GM04504 (cell line): ENCODE measurements at regions not wholly inside any gene's neighbourhood (a gene's known extent, or its start where the extent isn't known, plus 50 kb on each side); places are given as distances from the start of the nearest gene placed in this dataset.
"Not testable (repeated sequence)": the region's sequence is repeated elsewhere in the genome, so short reads cannot be mapped to it uniquely, and the experiment has no call there.

Source experiments
- DNase-seq: peaks from one replicate; pipeline ENCODE4 v3.0.0-alpha.2; 2012; ENCODE audit warnings: low read depth

GRCh38 chr7:19533266-19533665 is 175.6 kb downstream of the POLR1F start:
- DNase-seq, result no peak

DNA sequence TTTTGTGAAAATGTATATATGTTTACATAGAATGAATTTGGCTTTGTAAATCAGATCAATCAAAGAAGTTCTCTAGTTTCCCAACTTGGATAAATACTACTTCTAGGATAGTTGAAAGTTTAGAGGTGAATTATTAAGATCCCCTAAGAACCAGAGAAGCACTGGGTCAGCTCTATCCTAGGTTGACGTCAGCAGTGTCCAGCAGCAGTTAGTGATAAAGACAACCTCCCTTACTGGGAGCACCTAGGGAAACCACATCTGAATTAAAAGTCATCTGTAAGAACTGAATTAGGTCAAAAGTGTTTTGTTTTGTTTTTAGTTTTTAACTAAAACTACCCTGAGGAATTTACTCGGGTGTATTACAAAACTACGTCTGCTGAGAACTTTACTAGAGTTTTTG is 178.0 kb downstream of the POLR1F start:
- DNase-seq, result no peak

- no peak for DNase-seq
These were observed 178.6 kb downstream of the POLR1F start for GRCh38 chr7:19530261-19530660.

GRCh38 chr7:19526639-19527038 is 182.2 kb downstream of the POLR1F start:
- DNase-seq, result no peak

- peak; percentile 64 for DNase-seq
These were observed 186.4 kb downstream of the POLR1F start for GRCh38 chr7:19522486-19522885.

DNA sequence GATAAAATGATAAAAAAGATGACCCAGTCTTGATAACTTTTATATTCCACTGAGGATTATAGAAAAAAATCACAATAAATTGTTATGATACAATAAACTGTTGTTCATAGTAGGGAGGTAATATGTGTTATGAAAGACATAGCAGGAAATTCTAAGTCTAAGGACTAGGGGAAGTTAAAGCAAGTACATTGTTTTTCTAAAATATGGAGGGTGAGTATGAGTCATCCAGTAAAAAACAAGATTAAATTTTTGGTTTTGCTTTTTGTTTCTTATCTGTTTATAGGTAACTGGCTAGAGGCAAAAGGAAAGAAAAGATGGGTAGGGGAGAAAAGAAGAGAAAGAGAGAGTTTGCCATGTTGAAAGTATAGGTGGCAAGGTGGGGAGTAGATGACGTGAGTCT is 188.4 kb downstream of the POLR1F start:
- no peak for DNase-seq

GRCh38 chr7:19519443-19520021 is 189.3 kb downstream of the POLR1F start:
- DNase-seq, result no peak

- not testable (repeated sequence) for DNase-seq
These were observed 191.3 kb downstream of the POLR1F start for GRCh38 chr7:19517546-19517945.

DNA sequence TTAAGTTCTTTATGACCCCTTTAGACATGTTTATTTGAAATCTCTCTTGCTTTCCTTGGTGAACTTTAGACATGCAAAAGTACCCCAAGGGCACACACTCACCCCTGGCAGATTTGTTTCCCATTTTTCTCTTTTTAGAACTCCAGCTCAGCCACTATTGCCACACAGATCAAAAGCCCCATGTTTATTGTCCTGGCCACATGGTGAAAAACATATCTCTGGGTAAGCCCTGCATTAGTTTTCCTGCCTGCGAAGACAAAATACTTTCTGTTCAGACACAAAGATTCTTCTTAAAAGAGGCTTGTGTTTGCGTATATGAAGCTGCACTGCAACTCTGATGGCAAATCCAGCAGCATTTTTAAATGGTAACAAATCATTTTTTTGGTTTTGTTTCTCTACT is 200.0 kb downstream of the POLR1F start:
- DNase-seq, result no peak

- no peak for DNase-seq
These were observed 200.7 kb downstream of the POLR1F start for GRCh38 chr7:19508124-19508523.

GRCh38 chr7:19491821-19492452 is 216.9 kb downstream of the POLR1F start:
- peak; percentile 17 for DNase-seq

- no peak for DNase-seq
These were observed 217.5 kb downstream of the POLR1F start for GRCh38 chr7:19491371-19491770.

DNA sequence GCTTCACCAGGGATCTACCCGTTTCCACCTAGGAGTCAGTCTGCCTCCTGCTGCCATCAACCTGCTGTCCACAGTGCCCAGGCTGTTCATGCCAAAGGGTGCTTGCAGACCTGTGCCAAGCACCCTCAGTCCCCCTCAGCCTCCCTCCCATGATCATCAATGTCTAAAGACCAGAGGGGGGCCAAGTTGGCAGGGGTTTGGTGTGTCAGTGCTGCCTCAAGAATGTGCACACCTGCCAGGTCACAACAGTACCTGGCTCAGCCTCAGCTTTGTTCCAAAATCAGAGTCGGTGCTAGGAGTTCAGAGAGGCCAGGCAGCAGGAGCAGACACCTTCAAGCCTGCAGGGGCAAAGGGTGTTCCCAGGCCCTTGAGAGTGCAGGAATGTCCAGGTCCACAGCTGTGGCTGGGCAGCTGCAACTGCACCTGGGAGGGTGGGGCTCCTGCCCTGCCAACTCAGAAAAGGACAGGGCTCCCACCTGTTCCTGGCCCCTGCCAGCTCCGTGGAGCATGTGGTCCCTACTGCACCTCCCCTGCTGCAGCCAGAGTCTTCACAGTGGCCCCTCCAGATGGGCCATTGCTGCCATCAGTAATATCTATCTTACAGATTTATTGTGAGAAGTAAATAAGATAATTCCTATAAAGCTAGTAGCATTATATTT is 219.5 kb downstream of the POLR1F start:
- DNase-seq, result no peak

DNA sequence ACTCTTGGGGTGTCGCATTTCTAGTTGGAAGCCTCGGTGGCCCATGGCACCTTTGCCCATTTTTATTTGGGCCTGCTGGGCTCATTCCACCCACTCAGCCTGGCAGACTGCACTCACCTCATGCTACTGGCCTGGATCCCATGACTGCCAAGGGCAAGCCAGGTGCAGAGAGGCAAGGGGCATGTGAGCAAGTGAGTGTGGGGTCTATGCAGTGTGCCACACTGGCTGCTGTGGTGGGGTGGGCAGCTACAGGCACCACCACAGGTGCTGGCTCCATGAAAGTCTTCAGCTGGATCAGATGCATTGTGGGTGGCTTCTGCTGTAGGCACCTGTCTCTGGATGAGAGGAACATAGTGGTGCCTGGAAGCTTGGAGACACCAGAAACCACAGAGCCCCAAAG is 220.8 kb downstream of the POLR1F start:
- no peak for DNase-seq

- DNase-seq, result no peak
These were observed 226.2 kb downstream of the POLR1F start for GRCh38 chr7:19482628-19483027.

DNA sequence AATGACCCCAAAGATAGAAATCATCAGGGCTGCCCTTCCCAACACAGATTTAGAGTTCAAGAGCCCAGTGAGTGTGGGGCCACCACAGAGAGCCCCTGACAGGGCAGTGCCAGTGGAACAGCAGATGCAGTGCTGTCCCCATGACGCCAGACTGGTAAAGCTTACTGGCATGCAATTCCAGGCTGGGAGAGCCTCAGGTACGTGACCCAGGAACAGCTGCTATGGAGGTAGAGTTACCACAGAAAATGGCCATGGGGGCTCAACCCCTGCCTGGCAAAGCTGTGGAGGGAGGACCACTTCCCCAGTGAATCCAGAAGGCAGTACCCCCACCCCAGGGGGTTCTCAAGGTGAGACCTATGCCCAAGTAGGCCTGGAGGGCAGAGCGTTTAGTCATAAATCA is 228.5 kb downstream of the POLR1F start:
- DNase-seq, result no peak

DNA sequence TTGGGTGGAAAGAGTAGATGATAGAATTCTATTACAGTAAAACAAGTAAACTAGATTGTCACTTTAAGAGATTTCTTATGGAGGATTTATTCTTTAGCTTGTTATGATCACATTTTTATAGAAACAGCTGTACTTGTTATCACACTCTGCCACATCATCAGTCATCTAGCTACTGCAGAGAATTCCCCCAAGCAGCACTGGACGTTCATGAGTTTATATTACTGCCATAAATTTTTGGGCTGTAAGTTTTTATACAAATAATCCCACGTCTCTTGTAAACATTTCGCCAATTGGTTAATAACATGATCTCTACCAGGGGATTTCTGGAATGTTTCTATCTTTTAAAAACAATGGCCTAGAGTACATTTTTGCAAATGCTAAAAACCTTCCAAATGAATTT is 238.8 kb downstream of the POLR1F start:
- DNase-seq, result no peak

DNA sequence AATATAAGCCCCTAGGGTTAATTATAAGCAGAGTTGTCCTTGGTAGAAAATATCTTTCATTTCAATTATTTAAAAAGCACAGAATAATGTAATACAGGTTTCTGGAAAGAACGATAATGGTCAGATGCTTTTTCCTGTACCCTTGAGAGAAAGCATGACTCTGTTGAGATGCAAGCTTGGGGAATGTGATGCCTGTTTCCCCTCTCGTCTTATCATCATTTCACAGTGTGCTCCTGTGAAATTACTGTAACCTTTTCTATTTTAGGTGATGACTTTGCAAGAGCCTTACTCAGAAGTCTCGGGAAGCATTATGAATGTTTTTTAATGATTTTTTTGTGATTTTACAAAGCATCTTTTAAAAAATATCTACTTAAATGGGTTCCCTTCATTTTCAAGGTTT is 243.0 kb downstream of the POLR1F start:
- DNase-seq, result no peak

DNA sequence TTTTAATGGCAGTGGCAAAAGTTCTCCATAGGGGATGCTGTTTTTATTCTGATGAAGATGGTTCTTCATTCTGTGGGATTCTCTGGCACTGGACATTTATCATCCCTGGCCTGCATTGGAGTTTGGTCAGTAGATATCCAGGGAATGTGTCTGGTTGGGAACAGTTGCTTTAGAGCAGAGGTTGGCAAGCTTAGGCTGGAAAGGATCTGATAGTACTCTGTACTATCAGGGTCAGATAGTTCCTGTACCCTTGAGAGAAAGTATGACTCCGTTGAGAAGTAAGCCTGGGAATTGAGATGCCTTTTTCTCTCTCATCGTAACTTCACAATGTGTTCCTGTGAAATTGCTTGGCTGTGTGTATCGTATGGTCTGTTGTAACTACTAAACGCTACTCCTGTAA is 244.1 kb downstream of the POLR1F start:
- no peak for DNase-seq

GRCh38 chr7:19464241-19464640 is 244.6 kb downstream of the POLR1F start:
- no peak for DNase-seq

DNA sequence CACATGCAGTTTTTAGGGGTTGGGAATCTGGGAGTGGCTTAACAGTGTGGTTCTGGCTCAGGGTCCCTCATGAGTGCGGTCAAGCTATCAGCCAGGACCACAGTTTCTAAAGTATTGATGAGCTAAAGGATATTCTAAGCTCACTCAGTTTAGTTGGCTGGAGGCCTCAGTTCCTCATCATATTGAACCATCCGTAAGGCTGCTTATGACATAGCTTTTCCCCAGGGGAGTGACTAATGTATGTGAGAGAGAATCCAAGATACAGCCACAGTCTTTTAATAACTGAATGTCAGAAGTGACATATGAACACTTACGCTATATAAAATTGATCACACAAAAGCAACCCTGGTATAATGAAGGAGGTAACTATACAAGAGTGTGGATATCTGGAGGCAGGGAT is 245.3 kb downstream of the POLR1F start:
- no peak for DNase-seq

DNA sequence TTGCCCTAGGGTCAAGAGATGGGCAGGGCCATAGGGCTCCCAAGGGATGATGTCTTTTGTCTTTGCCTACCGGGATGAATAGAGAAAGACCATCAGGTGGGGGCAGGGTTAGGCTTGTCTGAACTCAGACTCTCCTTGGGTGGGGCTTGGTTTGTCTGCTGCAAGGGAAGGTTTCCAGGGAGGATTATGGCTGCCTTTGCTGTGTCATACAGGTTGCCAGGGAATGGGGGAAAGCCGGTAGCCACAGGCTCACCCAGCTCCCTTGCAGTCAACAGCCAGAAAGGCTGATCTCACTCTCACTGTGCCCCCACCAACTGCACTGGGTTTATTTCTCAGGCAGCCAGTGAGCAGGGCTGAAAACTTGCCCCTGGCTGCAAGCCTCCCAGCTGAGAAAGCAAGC is 253.2 kb downstream of the POLR1F start:
- DNase-seq, result no peak

GRCh38 chr7:19448091-19448490 is 260.7 kb downstream of the POLR1F start:
- no peak for DNase-seq
